ENCODE measurements at regions not wholly inside any gene's neighbourhood (a gene's known extent, or its start where the extent isn't known, plus 50 kb on each side); places are given as distances from the start of the nearest gene placed in this dataset.

- H3K27ac ChIP-seq: no peak overlapping the region
- no peak overlapping the region for H3K4me3 ChIP-seq
- no peaks in the 10 kb centered on the region for H3K9me3 ChIP-seq (replicated peaks)
- H3K27me3 ChIP-seq (replicated peaks): no peaks in the 10 kb centered on the region
- H3K36me3 ChIP-seq: no peaks in the 10 kb centered on the region
- no peaks in the 10 kb centered on the region for H3K4me1 ChIP-seq (replicated peaks)
- no peak for DNase-seq (ENCODE audit: low read depth in 1 of 2, low spot score in 2 of 2)
Measured at GRCh38 chr9:119859128-119859527, 489.9 kb upstream of the BRINP1 start.

GRCh38 chr9:119853126-119853525, 483.9 kb upstream of the BRINP1 start:
- H3K36me3 ChIP-seq: no peaks in the 10 kb centered on the region
- no peak overlapping the region for H3K27ac ChIP-seq
- DNase-seq (ENCODE audit: low read depth in 1 of 2, low spot score in 2 of 2): no peak
- no peaks in the 10 kb centered on the region for H3K4me1 ChIP-seq (replicated peaks)
- H3K4me3 ChIP-seq: no peak overlapping the region
- H3K9me3 ChIP-seq (replicated peaks): no peaks in the 10 kb centered on the region
- H3K27me3 ChIP-seq (replicated peaks): no peaks in the 10 kb centered on the region

- Histone ChIP-seq H3K4me1 (replicated peaks) (no peaks in the 10 kb centered on the region), H3K4me3 (no peak overlapping the region), H3K9me3 (replicated peaks) (no peaks in the 10 kb centered on the region), H3K27me3 (replicated peaks) (no peaks in the 10 kb centered on the region), H3K36me3 (no peaks in the 10 kb centered on the region), H3K27ac (no peak overlapping the region)
- DNase-seq (ENCODE audit: low read depth in 1 of 2, low spot score in 2 of 2): no peak
Measured at GRCh38 chr9:119852390-119852789, 483.2 kb upstream of the BRINP1 start.

GRCh38 chr9:119844431-119844830, 475.2 kb upstream of the BRINP1 start:
- no peak overlapping the region for H3K27ac ChIP-seq
- no peaks in the 10 kb centered on the region for H3K36me3 ChIP-seq
- H3K4me1 ChIP-seq (replicated peaks): no peaks in the 10 kb centered on the region
- DNase-seq (ENCODE audit: low read depth in 1 of 2, low spot score in 2 of 2): no peak
- H3K4me3 ChIP-seq: no peak overlapping the region
- no peaks in the 10 kb centered on the region for H3K27me3 ChIP-seq (replicated peaks)
- H3K9me3 ChIP-seq (replicated peaks): no peaks in the 10 kb centered on the region

- H3K27ac ChIP-seq: no peak overlapping the region
- no peak for DNase-seq (ENCODE audit: low read depth in 1 of 2, low spot score in 2 of 2)
- no peaks in the 10 kb centered on the region for H3K27me3 ChIP-seq (replicated peaks)
- H3K4me1 ChIP-seq (replicated peaks): no peaks in the 10 kb centered on the region
- no peaks in the 10 kb centered on the region for H3K9me3 ChIP-seq (replicated peaks)
- no peaks in the 10 kb centered on the region for H3K36me3 ChIP-seq
- no peak overlapping the region for H3K4me3 ChIP-seq
Measured at GRCh38 chr9:119841016-119841415, 471.8 kb upstream of the BRINP1 start.

- no peaks in the 10 kb centered on the region for H3K4me1 ChIP-seq (replicated peaks)
- H3K4me3 ChIP-seq: no peak overlapping the region
- no peak for DNase-seq (ENCODE audit: low read depth in 1 of 2, low spot score in 2 of 2)
- no peaks in the 10 kb centered on the region for H3K9me3 ChIP-seq (replicated peaks)
- H3K27me3 ChIP-seq (replicated peaks): no peaks in the 10 kb centered on the region
- H3K36me3 ChIP-seq: no peaks in the 10 kb centered on the region
- no peak overlapping the region for H3K27ac ChIP-seq
Measured at GRCh38 chr9:119839888-119840287, 470.7 kb upstream of the BRINP1 start.

GRCh38 chr9:119838210-119838609, 469.0 kb upstream of the BRINP1 start:
- Histone ChIP-seq H3K4me1 (replicated peaks) (no peaks in the 10 kb centered on the region), H3K27me3 (replicated peaks) (no peaks in the 10 kb centered on the region), H3K9me3 (replicated peaks) (no peaks in the 10 kb centered on the region), H3K27ac (no peak overlapping the region), H3K36me3 (no peaks in the 10 kb centered on the region), H3K4me3 (no peak overlapping the region)
- DNase-seq (ENCODE audit: low read depth in 1 of 2, low spot score in 2 of 2): no peak

- Histone ChIP-seq H3K4me1 (replicated peaks) (no peaks in the 10 kb centered on the region), H3K27me3 (replicated peaks) (no peaks in the 10 kb centered on the region), H3K27ac (no peak overlapping the region), H3K36me3 (no peaks in the 10 kb centered on the region), H3K9me3 (replicated peaks) (no peaks in the 10 kb centered on the region), H3K4me3 (no peak overlapping the region)
- no peak for DNase-seq (ENCODE audit: low read depth in 1 of 2, low spot score in 2 of 2)
Measured at GRCh38 chr9:119836036-119836435, 466.8 kb upstream of the BRINP1 start.

GRCh38 chr9:119834064-119834620, 464.9 kb upstream of the BRINP1 start:
- Histone ChIP-seq H3K9me3 (replicated peaks) (no peaks in the 10 kb centered on the region), H3K4me3 (no peak overlapping the region), H3K27me3 (replicated peaks) (no peaks in the 10 kb centered on the region), H3K36me3 (no peaks in the 10 kb centered on the region), H3K4me1 (replicated peaks) (no peaks in the 10 kb centered on the region), H3K27ac (no peak overlapping the region)
- DNase-seq (ENCODE audit: low read depth in 1 of 2, low spot score in 2 of 2): no peak

- Histone ChIP-seq H3K36me3 (no peaks in the 10 kb centered on the region), H3K4me3 (no peak overlapping the region), H3K9me3 (replicated peaks) (no peaks in the 10 kb centered on the region), H3K27ac (no peak overlapping the region), H3K4me1 (replicated peaks) (no peaks in the 10 kb centered on the region), H3K27me3 (replicated peaks) (no peaks in the 10 kb centered on the region)
- no peak for DNase-seq (ENCODE audit: low read depth in 1 of 2, low spot score in 2 of 2)
Measured at GRCh38 chr9:119831309-119831708, 462.1 kb upstream of the BRINP1 start.

- no peak overlapping the region for H3K27ac ChIP-seq
- no peaks in the 10 kb centered on the region for H3K36me3 ChIP-seq
- no peak overlapping the region for H3K4me3 ChIP-seq
- no peaks in the 10 kb centered on the region for H3K9me3 ChIP-seq (replicated peaks)
- no peaks in the 10 kb centered on the region for H3K27me3 ChIP-seq (replicated peaks)
- H3K4me1 ChIP-seq (replicated peaks): no peaks in the 10 kb centered on the region
- DNase-seq (ENCODE audit: low read depth in 1 of 2, low spot score in 2 of 2): no peak
Measured at GRCh38 chr9:119829748-119830147, 460.5 kb upstream of the BRINP1 start.

GRCh38 chr9:119829186-119829585, 460.0 kb upstream of the BRINP1 start:
- H3K27ac ChIP-seq: no peak overlapping the region
- no peaks in the 10 kb centered on the region for H3K4me1 ChIP-seq (replicated peaks)
- no peak for DNase-seq (ENCODE audit: low read depth in 1 of 2, low spot score in 2 of 2)
- no peak overlapping the region for H3K4me3 ChIP-seq
- H3K27me3 ChIP-seq (replicated peaks): no peaks in the 10 kb centered on the region
- no peaks in the 10 kb centered on the region for H3K9me3 ChIP-seq (replicated peaks)
- H3K36me3 ChIP-seq: no peaks in the 10 kb centered on the region

GRCh38 chr9:119827526-119827925, 458.3 kb upstream of the BRINP1 start:
- H3K4me1 ChIP-seq (replicated peaks): no peaks in the 10 kb centered on the region
- DNase-seq (ENCODE audit: low read depth in 1 of 2, low spot score in 2 of 2): no peak
- no peak overlapping the region for H3K4me3 ChIP-seq
- H3K36me3 ChIP-seq: no peaks in the 10 kb centered on the region
- H3K9me3 ChIP-seq (replicated peaks): no peaks in the 10 kb centered on the region
- no peaks in the 10 kb centered on the region for H3K27me3 ChIP-seq (replicated peaks)
- no peak overlapping the region for H3K27ac ChIP-seq

GRCh38 chr9:119827126-119827525, 457.9 kb upstream of the BRINP1 start:
- Histone ChIP-seq H3K36me3 (no peaks in the 10 kb centered on the region), H3K4me1 (replicated peaks) (no peaks in the 10 kb centered on the region), H3K4me3 (no peak overlapping the region), H3K9me3 (replicated peaks) (no peaks in the 10 kb centered on the region), H3K27me3 (replicated peaks) (no peaks in the 10 kb centered on the region), H3K27ac (no peak overlapping the region)
- no peak for DNase-seq (ENCODE audit: low read depth in 1 of 2, low spot score in 2 of 2)

- Histone ChIP-seq H3K27ac (no peak overlapping the region), H3K4me1 (replicated peaks) (no peaks in the 10 kb centered on the region), H3K4me3 (no peak overlapping the region), H3K9me3 (replicated peaks) (no peaks in the 10 kb centered on the region), H3K27me3 (replicated peaks) (no peaks in the 10 kb centered on the region), H3K36me3 (no peaks in the 10 kb centered on the region)
- DNase-seq (ENCODE audit: low read depth in 1 of 2, low spot score in 2 of 2): no peak
Measured at GRCh38 chr9:119818726-119819435, 449.6 kb upstream of the BRINP1 start.
